ENCODE measurements at regions not wholly inside any gene's neighbourhood (a gene's known extent, or its start where the extent isn't known, plus 50 kb on each side); places are given as distances from the start of the nearest gene placed in this dataset.

DNA sequence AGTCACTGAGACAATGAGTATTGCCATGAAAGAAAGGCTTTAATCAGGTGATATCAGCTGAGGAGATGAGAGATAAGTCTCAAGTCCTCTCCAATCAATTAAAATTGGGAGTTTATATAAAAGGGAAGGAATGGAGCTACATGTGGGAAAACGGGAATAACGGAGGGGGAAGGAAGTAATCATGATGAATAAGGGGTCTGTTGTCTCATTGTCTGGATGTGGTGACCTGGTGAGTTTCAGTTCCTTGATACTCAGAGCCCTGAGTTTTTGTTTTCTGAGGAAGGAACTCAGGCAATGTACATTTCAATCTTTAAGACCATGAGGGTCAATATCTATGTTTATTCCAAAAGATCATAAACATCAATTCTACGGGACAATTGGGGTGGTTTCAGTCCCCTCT is 198.8 kb downstream of the KITLG start:
- BruUV-seq (replicated peaks): no TSS peak
- intact Hi-C loops (cut with micrococcal nuclease; ENCODE audit: unreplicated experiment): no loop called here
- no peak overlapping the region for H2AFZ ChIP-seq (ENCODE audit: low read length)
- TF ChIP-seq MTERF4 (CRISPR knock-in tag; IDR thresholded peaks at IDR 0.05) (no peak), PITX1 (CRISPR knock-in tag; IDR thresholded peaks at IDR 0.05) (no peak), PAX8 (CRISPR knock-in tag; IDR thresholded peaks at IDR 0.05; ENCODE audit: borderline replicate concordance) (no peak), POGZ (CRISPR knock-in tag; IDR thresholded peaks at IDR 0.05) (no peak), ZNF317 (CRISPR knock-in tag; IDR thresholded peaks at IDR 0.05) (no peak), CEBPZ (IDR thresholded peaks at IDR 0.05; ENCODE audit: low read length) (no peak), MTF1 (CRISPR knock-in tag; IDR thresholded peaks at IDR 0.05) (no peak), ZNF597 (CRISPR knock-in tag; IDR thresholded peaks at IDR 0.05) (no peak), ATRX (CRISPR knock-in tag; IDR thresholded peaks at IDR 0.05; ENCODE audit: borderline replicate concordance) (no peak), NFYB (CRISPR knock-in tag; IDR thresholded peaks at IDR 0.05) (no peak), CC2D1A (CRISPR knock-in tag; IDR thresholded peaks at IDR 0.05) (no peak), SMYD3 (CRISPR knock-in tag; IDR thresholded peaks at IDR 0.05) (no peak), KLF13 (CRISPR knock-in tag; IDR thresholded peaks at IDR 0.05) (no peak), ZSCAN30 (CRISPR knock-in tag; IDR thresholded peaks at IDR 0.05) (no peak), FOSL2 (CRISPR knock-in tag; IDR thresholded peaks at IDR 0.05) (no peak), ZSCAN5A (CRISPR knock-in tag; IDR thresholded peaks at IDR 0.05; ENCODE audit: borderline replicate concordance) (no peak)
- no peak overlapping the region for H3K9ac ChIP-seq (ENCODE audit: insufficient read depth, low read depth, low read length)
- no peak overlapping the region for H3K4me2 ChIP-seq (ENCODE audit: low read depth, low read length)
- ChIA-PET CTCF (ENCODE audit: low intra/inter-chr PET ratio, low total read pairs) (no interaction called here), POLR2A (no interaction called here)
- H3K27me3 ChIP-seq (ENCODE audit: control insufficient read depth in 1 of 2, insufficient read depth in 2 of 2, low read length in 2 of 2): no peaks in the 10 kb centered on the region
- H3K27ac ChIP-seq (ENCODE audit: extremely low read length, insufficient read depth, low read length): no peak overlapping the region
- no peak overlapping the region for H3K4me3 ChIP-seq (replicated peaks in 1 of 3; ENCODE audit: insufficient read depth in 1 of 3, low read depth in 2 of 3, low read length in 3 of 3)
- WGBS (ENCODE audit: low lambda C conversion rate): 26% methylated on average over 3 of the region's 3 CpGs
- ATAC-seq (no peak), DNase-seq (ENCODE audit: low spot score) (no peak), FAIRE-seq (no peak)
- no peaks in the 10 kb centered on the region for H3K79me2 ChIP-seq (ENCODE audit: insufficient read depth, low read length)
- no peaks in the 10 kb centered on the region for H3K36me3 ChIP-seq (replicated peaks in 1 of 2; ENCODE audit: control insufficient read depth in 1 of 2, insufficient read depth in 2 of 2, low read length in 2 of 2)
- H4K20me1 ChIP-seq (ENCODE audit: insufficient read depth, low read length): no peaks in the 10 kb centered on the region
- in situ Hi-C loops (cut with HindIII; ENCODE audit: extremely low pct_ligation_motif_present, low pct_unique_long_range_greater_than_20kb): no loop called here
- H3K9me3 ChIP-seq (ENCODE audit: low read length): no peaks in the 10 kb centered on the region
- H3K4me1 ChIP-seq (ENCODE audit: insufficient read depth, low read length): no peaks in the 10 kb centered on the region
